NCI-H146 (cell line): ENCODE measurements at regions not wholly inside any gene's neighbourhood (a gene's known extent, or its start where the extent isn't known, plus 50 kb on each side); places are given as distances from the start of the nearest gene placed in this dataset.

ENCODE experiments used
- DNase-seq: peaks from one replicate; lab custom pipeline; 2025; lab: John Stamatoyannopoulos, UW

GRCh38 chr4:180717451-180718033 lies 1525.7 kb upstream of the TENM3 start:
- DNase-seq, result no peak

- DNase-seq, result no peak
Measured at GRCh38 chr4:180721356-180721755, 1521.8 kb upstream of the TENM3 start.

- no peak for DNase-seq
Measured at GRCh38 chr4:180726611-180727010, 1516.6 kb upstream of the TENM3 start.

GRCh38 chr4:180727478-180727877 lies 1515.7 kb upstream of the TENM3 start:
- DNase-seq, result no peak

GRCh38 chr4:180734753-180735432 lies 1508.3 kb upstream of the TENM3 start:
- no peak for DNase-seq

- DNase-seq, result no peak
Measured at GRCh38 chr4:180741703-180742102, 1501.5 kb upstream of the TENM3 start.

- DNase-seq, result no peak
Measured at GRCh38 chr4:180745019-180745418, 1498.2 kb upstream of the TENM3 start.

- DNase-seq, result no peak
Measured at GRCh38 chr4:180751009-180751408, 1492.2 kb upstream of the TENM3 start.

GRCh38 chr4:180757927-180758326 lies 1485.3 kb upstream of the TENM3 start:
- DNase-seq, result no peak

- peak; percentile 21 for DNase-seq
Measured at GRCh38 chr4:180766045-180766444, 1477.2 kb upstream of the TENM3 start.

GRCh38 chr4:180766944-180767729 lies 1476.1 kb upstream of the TENM3 start:
- peak; percentile 75 for DNase-seq

- no peak for DNase-seq
Measured at GRCh38 chr4:180768610-180769009, 1474.6 kb upstream of the TENM3 start.

GRCh38 chr4:180769791-180770190 lies 1473.4 kb upstream of the TENM3 start:
- DNase-seq, result no peak

- no peak for DNase-seq
Measured at GRCh38 chr4:180770265-180770664, 1472.9 kb upstream of the TENM3 start.

GRCh38 chr4:180784940-180785339 lies 1458.3 kb upstream of the TENM3 start:
- no peak for DNase-seq

GRCh38 chr4:180788729-180789128 lies 1454.5 kb upstream of the TENM3 start:
- DNase-seq, result no peak

- DNase-seq, result no peak
Measured at GRCh38 chr4:180789929-180790328, 1453.3 kb upstream of the TENM3 start.

- DNase-seq, result no peak
Measured at GRCh38 chr4:180790471-180790870, 1452.7 kb upstream of the TENM3 start.

GRCh38 chr4:180792541-180792940 lies 1450.7 kb upstream of the TENM3 start:
- DNase-seq, result no peak

- no peak for DNase-seq
Measured at GRCh38 chr4:180794333-180794732, 1448.9 kb upstream of the TENM3 start.

GRCh38 chr4:180798036-180798577 lies 1445.1 kb upstream of the TENM3 start:
- no peak for DNase-seq

GRCh38 chr4:180799798-180800197 lies 1443.4 kb upstream of the TENM3 start:
- DNase-seq, result no peak

- DNase-seq, result no peak
Measured at GRCh38 chr4:180805101-180805500, 1438.1 kb upstream of the TENM3 start.
